ENCODE measurements at regions not wholly inside any gene's neighbourhood (a gene's known extent, or its start where the extent isn't known, plus 50 kb on each side); places are given as distances from the start of the nearest gene placed in this dataset.

- H2BK5ac ChIP-seq (ENCODE audit: low read depth, low read length, poor library complexity, severe bottlenecking), result no peak overlapping the region
- no peak overlapping the region for H3K56ac ChIP-seq (ENCODE audit: extremely low read depth, insufficient read depth, low read length)
- H2BK20ac ChIP-seq (ENCODE audit: low read depth, low read length), result no peak overlapping the region
- H2AFZ ChIP-seq (replicated peaks; ENCODE audit: low read length, poor library complexity), result no peak overlapping the region
- H4K20me1 ChIP-seq (ENCODE audit: insufficient read depth, low read length), result no peaks in the 10 kb centered on the region
- no peak overlapping the region for H4K8ac ChIP-seq (ENCODE audit: low read depth in 2 of 2, low read length in 2 of 2)
- POLR2A ChIA-PET (ENCODE audit: unreplicated experiment), result no interaction called here
- H3K9me1 ChIP-seq (ENCODE audit: insufficient read depth, low read length), result no peaks in the 10 kb centered on the region
- no CpG with 5 or more reads among the region's 1 CpG for WGBS, 2 experiments (ENCODE audit: extremely low coverage in 2 of 2, insufficient read length in 1 of 2)
- no peak overlapping the region for H4K91ac ChIP-seq (ENCODE audit: insufficient read depth, low read depth, low read length)
- no peak overlapping the region for H4K5ac ChIP-seq (ENCODE audit: low read depth, low read length)
- no peak for DNase-seq
- H2AK9ac ChIP-seq (replicated peaks; ENCODE audit: low read depth, low read length, poor library complexity), result no peak overlapping the region
- TF ChIP-seq SMC3 (IDR thresholded peaks at IDR 0.05; ENCODE audit: low read depth, low read length) (no peak), POLR2A (IDR thresholded peaks at IDR 0.05; ENCODE audit: low read depth, low read length) (no peak), USF2 (IDR thresholded peaks at IDR 0.05; ENCODE audit: low read depth, low read length) (no peak), CEBPB (IDR thresholded peaks at IDR 0.05; ENCODE audit: low read depth, low read length) (no peak), MAFK (IDR thresholded peaks at IDR 0.05; ENCODE audit: low read depth, low read length) (no peak), CTCF (conservative IDR thresholded peaks at IDR 0.05; ENCODE audit: low read depth, low read length) (no peak), RFX5 (IDR thresholded peaks at IDR 0.05; ENCODE audit: low read depth, low read length) (no peak)
- H3K18ac ChIP-seq (ENCODE audit: low read depth, low read length), result no peak overlapping the region
- intact Hi-C loops (cut with micrococcal nuclease), result no loop called here
- H3K4ac ChIP-seq (ENCODE audit: low read depth, low read length), result no peak overlapping the region
- H3K9me3 ChIP-seq (ENCODE audit: control insufficient read depth, insufficient read depth, low read length), result no peaks in the 10 kb centered on the region
- dilution Hi-C loops (cut with HindIII; ENCODE audit: low sequenced_read_pairs, unreplicated experiment), result no loop called here
- no peak overlapping the region for H3K9ac ChIP-seq (ENCODE audit: low read depth, low read length)
- H3K4me2 ChIP-seq (ENCODE audit: low read depth, low read length), result no peak overlapping the region
- H2BK120ac ChIP-seq (ENCODE audit: low read depth, low read length), result no peak overlapping the region
- H2BK15ac ChIP-seq (ENCODE audit: low read depth, low read length), result no peak overlapping the region
- no peak overlapping the region for H3K4me3 ChIP-seq (ENCODE audit: insufficient read depth, low read depth, low read length)
- CTCF ChIA-PET, result no interaction called here
- no peaks in the 10 kb centered on the region for H3K4me1 ChIP-seq (ENCODE audit: control insufficient read depth, insufficient read depth, low read length)
- H3K27ac ChIP-seq (ENCODE audit: insufficient read depth, low read length), result no peak overlapping the region
- in situ Hi-C loops (cut with MboI; ENCODE audit: low sequenced_read_pairs), result no loop called here
- H3K36me3 ChIP-seq (ENCODE audit: control insufficient read depth, insufficient read depth, low read length), result no peaks in the 10 kb centered on the region
- no peak overlapping the region for H3K14ac ChIP-seq (replicated peaks; ENCODE audit: low read depth, low read length)
- H3K27me3 ChIP-seq (ENCODE audit: control insufficient read depth, insufficient read depth, low read length), result no peaks in the 10 kb centered on the region
- ATAC-seq (ENCODE audit: low read depth), result no peak
- BruUV-seq (replicated peaks), result no TSS peak
- no peak overlapping the region for H3K23ac ChIP-seq (ENCODE audit: low read depth, low read length)
- H3K79me1 ChIP-seq (ENCODE audit: low read depth in 1 of 2, low read length in 2 of 2), result no peaks in the 10 kb centered on the region
- H2AK5ac ChIP-seq (ENCODE audit: low read depth, low read length), result no peak overlapping the region
These were observed 2128.3 kb upstream of the C9orf72 start for GRCh38 chr9:29701559-29701958.
